ENCODE measurements at regions not wholly inside any gene's neighbourhood (a gene's known extent, or its start where the extent isn't known, plus 50 kb on each side); places are given as distances from the start of the nearest gene placed in this dataset.

GRCh38 chr17:77736721-77737120 is 221.8 kb upstream of the TNRC6C start:
- DNase-seq = peak in 1 of 2 donors; percentile 11

GRCh38 chr17:77737442-77738265 is 220.8 kb upstream of the TNRC6C start:
- DNase-seq = peak in 1 of 2 donors; percentile 8

- no peak for DNase-seq
Observed at GRCh38 chr17:77738751-77739531, 219.6 kb upstream of the TNRC6C start.

DNA sequence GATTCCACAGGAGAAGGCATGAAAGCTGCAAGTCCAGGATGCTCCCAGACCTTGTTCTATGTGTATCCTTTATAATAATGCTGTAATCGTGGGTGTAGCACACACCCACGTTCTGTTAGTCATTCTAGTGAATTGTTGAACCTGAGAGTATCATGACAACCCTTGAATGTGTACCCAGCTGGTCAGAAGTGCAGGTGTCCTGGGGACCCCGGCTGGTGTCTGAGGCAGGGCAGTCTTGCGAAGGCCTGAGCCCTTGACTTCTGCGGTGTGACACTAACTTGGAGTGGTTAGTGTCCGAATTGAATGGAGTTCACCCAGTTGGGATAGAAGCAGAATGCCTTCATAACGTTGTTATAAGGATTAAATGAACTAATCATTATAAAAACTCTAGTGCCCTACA is 218.0 kb upstream of the TNRC6C start:
- no peak for DNase-seq

- peak; percentile 42 to 45 for DNase-seq
Observed at GRCh38 chr17:77741109-77741508, 217.4 kb upstream of the TNRC6C start.

GRCh38 chr17:77742579-77742978 is 215.9 kb upstream of the TNRC6C start:
- no peak for DNase-seq

DNA sequence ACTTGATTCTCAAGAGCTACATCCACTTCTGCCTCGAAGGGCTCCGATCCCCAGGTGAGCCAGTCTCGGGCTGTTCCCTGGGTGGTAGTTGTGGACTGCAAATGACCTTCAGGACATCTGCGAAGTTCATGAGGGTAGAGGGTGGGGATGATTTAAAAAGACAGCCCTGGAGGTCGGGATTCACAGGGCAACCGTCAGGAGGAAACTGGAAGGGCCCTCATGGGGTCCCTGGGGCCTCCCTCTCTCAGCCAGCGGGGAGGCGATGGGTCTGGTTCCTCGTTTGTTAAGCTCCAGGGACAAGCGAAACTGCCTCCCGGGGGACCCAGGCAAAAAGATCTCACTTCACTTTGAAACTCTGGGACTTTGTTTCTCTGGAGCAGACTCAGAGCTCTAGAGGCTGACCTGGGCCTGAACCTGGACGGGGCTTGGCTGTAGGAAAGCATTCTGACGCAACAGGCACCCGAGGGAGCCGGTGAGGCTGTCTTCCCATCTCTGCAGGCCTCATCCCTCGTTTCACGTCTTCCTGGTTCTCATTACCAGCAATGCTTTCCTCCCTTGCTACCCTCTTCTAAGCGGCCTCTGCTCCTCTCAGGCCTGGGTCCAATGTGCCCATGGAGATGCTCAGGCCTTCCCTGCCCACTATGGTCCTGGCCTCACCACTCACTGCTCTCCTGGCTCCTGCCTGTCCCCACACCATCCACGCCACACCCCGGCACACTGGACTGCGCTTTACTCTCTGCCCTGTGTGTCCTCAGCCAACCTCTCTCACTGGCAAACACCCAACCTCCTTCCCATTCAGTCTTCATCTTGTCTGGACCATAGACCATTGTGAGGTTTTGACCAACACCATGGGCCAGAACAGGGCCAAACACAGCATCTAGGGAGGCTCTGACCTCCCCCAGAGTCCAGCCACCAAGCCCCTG is 214.2 kb upstream of the TNRC6C start:
- no peak for DNase-seq

- no peak for DNase-seq
Observed at GRCh38 chr17:77745702-77746101, 212.8 kb upstream of the TNRC6C start.

DNA sequence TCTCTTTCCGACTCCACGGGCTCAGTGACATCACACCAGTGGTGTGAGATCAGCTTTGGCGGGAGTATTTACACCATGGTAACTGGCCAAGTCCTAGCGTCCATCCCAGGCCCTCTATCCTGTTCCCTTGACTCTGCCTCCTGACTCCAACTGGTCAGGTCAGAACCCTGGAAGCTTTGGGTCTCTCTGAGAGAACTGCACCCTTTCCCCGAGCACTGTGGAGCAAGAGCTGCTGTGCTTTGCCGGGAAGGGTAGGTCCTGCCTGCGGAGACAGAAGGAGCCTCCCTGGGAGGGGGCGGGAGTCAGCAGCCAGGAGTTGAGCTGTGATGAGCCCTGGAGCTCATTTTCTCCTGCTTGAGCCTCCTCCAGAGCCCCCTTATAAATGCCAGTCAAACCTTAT is 212.1 kb upstream of the TNRC6C start:
- no peak for DNase-seq

DNA sequence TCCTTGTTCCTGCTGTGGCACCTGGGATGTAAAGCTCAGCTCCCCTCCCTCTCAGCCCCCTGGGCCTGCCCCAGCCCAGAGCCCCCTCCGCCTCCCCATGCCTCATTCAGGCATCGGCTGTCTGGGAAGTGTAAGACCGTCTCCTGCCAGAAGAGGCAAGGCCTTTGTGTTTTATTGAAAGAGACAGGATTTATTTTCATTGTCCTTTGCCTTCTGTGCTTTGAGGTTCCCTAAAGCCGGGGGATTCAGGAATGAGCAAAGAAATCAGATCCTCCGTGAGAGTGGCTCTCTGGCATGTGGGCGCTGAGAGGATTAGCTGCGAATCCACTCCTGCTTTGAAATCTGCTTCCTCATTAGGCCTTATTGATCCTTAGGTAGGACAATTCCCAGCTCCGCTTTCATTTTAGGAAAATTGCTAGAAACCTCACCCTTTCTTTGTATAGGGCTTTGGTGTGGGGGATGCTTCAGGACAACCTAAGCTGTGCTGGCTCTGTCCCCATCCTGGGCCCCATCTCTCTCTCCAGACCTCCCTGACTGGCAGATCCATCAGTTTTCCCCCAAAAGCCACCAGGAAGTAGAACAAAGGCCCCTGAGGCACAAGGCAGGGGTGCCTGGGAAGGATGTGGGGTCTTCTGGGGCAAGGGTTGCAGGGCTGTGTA is 211.5 kb upstream of the TNRC6C start:
- no peak for DNase-seq

- no peak for DNase-seq
Observed at GRCh38 chr17:77748436-77748835, 210.1 kb upstream of the TNRC6C start.

DNA sequence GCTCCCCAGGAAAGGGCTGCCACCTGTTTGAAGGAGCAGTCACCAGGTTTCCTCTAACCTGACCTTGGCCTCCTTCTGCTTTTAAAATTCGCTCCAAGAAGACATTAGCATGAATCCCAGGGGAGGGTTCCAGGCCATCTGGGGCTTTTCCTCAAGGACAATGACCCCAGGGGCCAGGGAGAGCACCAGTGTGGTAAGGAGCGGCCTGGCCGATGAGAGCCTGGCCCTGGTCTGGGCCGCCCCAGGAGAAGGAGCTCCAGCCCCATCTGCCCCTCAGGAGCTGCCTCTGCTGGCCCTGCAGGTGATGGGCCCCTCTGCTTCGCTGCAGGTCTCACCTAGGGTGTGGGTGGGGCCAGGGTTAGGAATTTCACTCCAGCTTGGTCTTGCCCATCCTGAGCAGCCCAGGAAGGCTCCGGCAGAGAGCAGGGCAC is 209.2 kb upstream of the TNRC6C start:
- no peak for DNase-seq

DNA sequence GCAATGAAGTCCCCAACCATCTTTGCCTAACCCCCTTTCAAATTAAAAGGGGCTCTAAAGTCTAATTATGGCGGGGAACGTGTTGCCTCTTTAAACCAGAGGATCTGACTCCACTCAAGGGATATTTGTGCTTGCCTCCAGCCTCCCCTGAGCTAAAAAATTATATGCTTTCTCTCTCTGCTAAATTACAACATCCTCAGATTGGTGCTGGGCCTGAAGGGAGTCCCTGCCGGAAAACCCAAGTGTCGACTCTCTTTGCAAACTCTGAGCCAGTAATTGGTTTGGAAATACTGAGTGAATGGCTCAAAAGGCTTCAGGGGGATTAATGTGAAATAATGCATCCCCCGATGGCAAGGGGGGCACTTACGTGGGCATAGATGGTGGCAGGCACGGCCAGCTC is 208.5 kb upstream of the TNRC6C start:
- DNase-seq = no peak

DNA sequence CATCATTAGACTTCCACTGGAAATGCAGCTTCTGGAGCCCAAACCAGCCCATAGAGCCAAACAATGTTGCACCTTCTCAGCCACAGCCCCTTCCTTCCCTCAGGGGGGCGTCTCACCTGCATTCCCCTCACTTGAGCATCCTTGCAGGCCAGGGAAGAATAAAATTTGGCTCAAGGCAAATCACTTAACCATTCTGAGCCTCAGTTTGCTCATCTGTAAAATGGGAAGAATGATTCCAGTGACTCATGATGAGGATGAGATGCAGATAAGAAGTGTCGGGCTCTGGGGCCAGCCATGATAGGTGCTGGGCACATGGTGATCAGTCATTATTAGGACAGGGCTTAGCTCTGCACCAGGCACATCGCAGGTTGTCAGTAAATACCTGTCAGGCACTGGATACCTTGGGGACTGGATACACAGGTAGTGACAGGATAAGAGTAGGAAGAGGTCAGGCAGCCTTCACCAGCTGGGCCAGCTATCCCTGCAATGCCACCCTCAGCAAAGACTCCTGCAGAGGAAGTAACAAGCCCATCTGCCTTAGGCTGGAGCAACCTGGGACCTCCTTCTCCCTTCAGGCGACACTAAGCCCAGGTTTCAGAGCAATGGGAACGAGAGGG is 208.0 kb upstream of the TNRC6C start:
- no peak for DNase-seq

- no peak for DNase-seq
Observed at GRCh38 chr17:77753246-77753645, 205.3 kb upstream of the TNRC6C start.

- no peak for DNase-seq
Observed at GRCh38 chr17:77753691-77754245, 204.7 kb upstream of the TNRC6C start.

GRCh38 chr17:77754956-77755355 is 203.5 kb upstream of the TNRC6C start:
- DNase-seq = no peak

- no peak for DNase-seq
Observed at GRCh38 chr17:77755410-77755963, 203.0 kb upstream of the TNRC6C start.

- DNase-seq = no peak
Observed at GRCh38 chr17:77756028-77756427, 202.5 kb upstream of the TNRC6C start.

DNA sequence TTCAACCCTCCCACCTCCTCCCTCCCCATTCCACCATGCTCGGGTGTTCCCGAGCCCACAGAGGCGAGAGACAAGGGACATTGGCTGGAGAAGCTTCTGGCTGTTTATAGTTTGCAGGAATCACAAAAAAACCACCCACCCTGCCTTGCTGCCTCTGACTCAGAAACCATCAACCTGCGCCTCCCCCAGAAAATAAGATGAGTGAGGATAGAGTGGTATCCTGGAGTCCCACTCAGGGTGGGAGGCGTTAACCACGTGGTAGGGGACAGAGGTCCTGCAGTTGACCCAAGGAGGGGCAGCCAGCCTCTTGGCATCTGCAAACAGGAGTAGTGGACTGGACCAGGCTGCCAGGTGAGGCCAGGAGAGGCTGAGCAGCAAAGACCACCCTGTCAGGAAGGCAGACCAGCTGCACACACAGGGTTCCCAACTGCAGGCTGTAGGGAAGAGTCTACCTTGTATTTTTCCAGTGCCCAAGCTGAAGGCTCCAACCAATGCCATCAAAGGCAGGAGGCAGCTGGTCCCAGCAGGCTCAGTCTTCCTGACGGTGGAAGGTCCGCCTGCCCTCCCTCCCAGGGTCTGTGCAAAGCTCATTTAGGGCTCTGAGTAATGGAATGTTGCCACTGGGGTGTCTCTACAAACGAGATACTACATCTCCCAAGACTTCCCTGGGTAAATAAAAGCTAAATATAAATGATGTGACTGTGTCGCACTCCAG is 201.5 kb upstream of the TNRC6C start:
- no peak for DNase-seq

- DNase-seq = no peak
Observed at GRCh38 chr17:77757561-77757898, 201.0 kb upstream of the TNRC6C start.

Measured in stimulated activated CD4-positive, alpha-beta T cell treated with anti-CD3 and anti-CD28 coated beads, Interleukin-2, amount 100 ng/mL, for 24 hours (primary cell).